Right lobe of liver (tissue), 4 donors: ENCODE measurements at regions not wholly inside any gene's neighbourhood (a gene's known extent, or its start where the extent isn't known, plus 50 kb on each side); places are given as distances from the start of the nearest gene placed in this dataset.

Experiments
- POLR2A ChIP-seq: fragments of 450-650 bp; IDR thresholded peaks from one replicate; pipeline ENCODE4 v1.6.1; 2017; ENCODE audit warnings: antibody characterized with exemption, mild to moderate bottlenecking
- TF ChIP-seq, protein P1 (sequence below), 4 donors: fragments of 200-600 bp in 3 of 4; fragments of 450-650 bp in 1 of 4; IDR thresholded peaks; one replicate each; pipeline versions ENCODE4 v1.5.1 to v1.8.0; 2016 to 2022; ENCODE audit warnings: antibody characterized with exemption in 4 of 4, mild to moderate bottlenecking in 2 of 4
- donor health status: DM: no; HTN: no; CAD: no.
- donor health status: DM: no; HTN: no; CAD: no.
- donor health status: DM: no; HTN: yes; CAD: no.

DNA sequence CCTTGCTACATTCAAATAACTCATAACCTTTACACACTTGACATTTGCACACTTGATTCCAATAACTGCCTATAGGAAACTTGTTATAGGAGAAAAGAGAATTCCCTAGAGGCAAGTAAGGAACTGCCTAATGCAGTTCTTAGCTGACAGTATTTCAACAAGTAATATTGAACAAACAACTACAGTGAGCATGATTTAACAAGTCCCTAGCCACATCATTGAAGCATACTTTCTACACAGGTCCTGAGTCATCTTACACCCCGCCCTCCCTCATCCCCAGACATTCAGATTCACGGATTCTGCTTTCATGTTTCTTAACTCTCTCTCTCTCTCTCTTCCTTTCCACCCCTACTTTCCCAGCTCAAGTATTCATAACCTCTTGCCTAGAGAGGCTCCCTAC is 153.5 kb downstream of the LSM5 start:
- TF ChIP-seq, protein P1, sequence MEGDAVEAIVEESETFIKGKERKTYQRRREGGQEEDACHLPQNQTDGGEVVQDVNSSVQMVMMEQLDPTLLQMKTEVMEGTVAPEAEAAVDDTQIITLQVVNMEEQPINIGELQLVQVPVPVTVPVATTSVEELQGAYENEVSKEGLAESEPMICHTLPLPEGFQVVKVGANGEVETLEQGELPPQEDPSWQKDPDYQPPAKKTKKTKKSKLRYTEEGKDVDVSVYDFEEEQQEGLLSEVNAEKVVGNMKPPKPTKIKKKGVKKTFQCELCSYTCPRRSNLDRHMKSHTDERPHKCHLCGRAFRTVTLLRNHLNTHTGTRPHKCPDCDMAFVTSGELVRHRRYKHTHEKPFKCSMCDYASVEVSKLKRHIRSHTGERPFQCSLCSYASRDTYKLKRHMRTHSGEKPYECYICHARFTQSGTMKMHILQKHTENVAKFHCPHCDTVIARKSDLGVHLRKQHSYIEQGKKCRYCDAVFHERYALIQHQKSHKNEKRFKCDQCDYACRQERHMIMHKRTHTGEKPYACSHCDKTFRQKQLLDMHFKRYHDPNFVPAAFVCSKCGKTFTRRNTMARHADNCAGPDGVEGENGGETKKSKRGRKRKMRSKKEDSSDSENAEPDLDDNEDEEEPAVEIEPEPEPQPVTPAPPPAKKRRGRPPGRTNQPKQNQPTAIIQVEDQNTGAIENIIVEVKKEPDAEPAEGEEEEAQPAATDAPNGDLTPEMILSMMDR (IDR thresholded peaks at IDR 0.05) = no peak
- TF ChIP-seq POLR2A = no peak
